Colonic mucosa (tissue), 4 donors: ENCODE measurements at regions not wholly inside any gene's neighbourhood (a gene's known extent, or its start where the extent isn't known, plus 50 kb on each side); places are given as distances from the start of the nearest gene placed in this dataset.

ENCODE experiments used
- DNase-seq: peaks from one replicate; pipeline ENCODE4 v3.0.0-alpha.2; 2020
- H3K27ac ChIP-seq: fragments of 200-600 bp; one replicate; pipeline ENCODE4 v1.8.0; 2021
- H3K27me3 ChIP-seq: fragments of 200-600 bp; one replicate; pipeline ENCODE4 v1.8.0; 2021
- H3K36me3 ChIP-seq: fragments of 200-600 bp; one replicate; pipeline ENCODE4 v1.8.0; 2021
- H3K4me1 ChIP-seq: fragments of 200-600 bp; one replicate; pipeline ENCODE4 v1.8.0; 2021; ENCODE audit warnings: mild to moderate bottlenecking
- H3K4me3 ChIP-seq: fragments of 200-600 bp; one replicate; pipeline ENCODE4 v1.8.0; 2021
- H3K9ac ChIP-seq, 2 donors: one replicate each; pipeline ENCODE4 v1.7.0; 2013; ENCODE audit warnings: control low read depth in 2 of 2, low read depth in 2 of 2, low read length in 2 of 2
- H3K9me3 ChIP-seq: fragments of 200-600 bp; one replicate; pipeline ENCODE4 v1.8.0; 2021
- intact Hi-C: fragments of 100-400 bp; cut with DNase I; formaldehyde crosslinking; loops from one replicate; pipeline ENCODE4 v1.14.1; 2022
- TF ChIP-seq, protein P1 (sequence below): fragments of 200-600 bp; IDR thresholded peaks from one replicate; pipeline ENCODE4 v1.8.0; 2022; ENCODE audit warnings: antibody characterized with exemption, mild to moderate bottlenecking
- donor health status: healthy.
- donor health status: DM: no; HTN: no; CAD: no.
- donor health status: DM: no; HTN: no; CAD: no.

DNA sequence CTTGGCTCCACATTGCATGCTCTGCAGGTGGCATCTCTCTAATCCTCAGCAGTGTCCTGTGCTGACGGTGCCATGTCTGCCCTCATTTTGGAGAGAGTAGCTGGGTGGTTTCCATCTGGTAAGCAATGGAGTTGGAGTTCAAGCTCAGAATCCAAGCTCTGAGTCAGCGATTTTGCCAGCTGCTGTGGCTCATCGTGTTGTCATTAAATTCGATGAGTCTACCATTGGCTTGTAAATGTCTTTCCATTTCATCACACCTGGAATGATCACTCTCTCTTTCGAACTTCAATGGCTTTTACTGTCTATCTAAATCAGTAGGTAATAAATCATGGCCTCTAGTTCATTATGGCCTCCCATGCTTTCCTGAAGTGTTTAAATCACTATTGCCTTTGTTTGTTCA is 378.5 kb upstream of the TSHZ2 start:
- Histone ChIP-seq H3K27ac (no peak overlapping the region), H3K4me3 (no peak overlapping the region), H3K9me3 (no peaks in the 10 kb centered on the region), H3K27me3 (no peaks in the 10 kb centered on the region), H3K36me3 (no peaks in the 10 kb centered on the region), H3K9ac (no peak overlapping the region), H3K4me1 (no peaks in the 10 kb centered on the region)
- DNase-seq = no peak
- TF ChIP-seq, protein P1, sequence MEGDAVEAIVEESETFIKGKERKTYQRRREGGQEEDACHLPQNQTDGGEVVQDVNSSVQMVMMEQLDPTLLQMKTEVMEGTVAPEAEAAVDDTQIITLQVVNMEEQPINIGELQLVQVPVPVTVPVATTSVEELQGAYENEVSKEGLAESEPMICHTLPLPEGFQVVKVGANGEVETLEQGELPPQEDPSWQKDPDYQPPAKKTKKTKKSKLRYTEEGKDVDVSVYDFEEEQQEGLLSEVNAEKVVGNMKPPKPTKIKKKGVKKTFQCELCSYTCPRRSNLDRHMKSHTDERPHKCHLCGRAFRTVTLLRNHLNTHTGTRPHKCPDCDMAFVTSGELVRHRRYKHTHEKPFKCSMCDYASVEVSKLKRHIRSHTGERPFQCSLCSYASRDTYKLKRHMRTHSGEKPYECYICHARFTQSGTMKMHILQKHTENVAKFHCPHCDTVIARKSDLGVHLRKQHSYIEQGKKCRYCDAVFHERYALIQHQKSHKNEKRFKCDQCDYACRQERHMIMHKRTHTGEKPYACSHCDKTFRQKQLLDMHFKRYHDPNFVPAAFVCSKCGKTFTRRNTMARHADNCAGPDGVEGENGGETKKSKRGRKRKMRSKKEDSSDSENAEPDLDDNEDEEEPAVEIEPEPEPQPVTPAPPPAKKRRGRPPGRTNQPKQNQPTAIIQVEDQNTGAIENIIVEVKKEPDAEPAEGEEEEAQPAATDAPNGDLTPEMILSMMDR = no peak
- intact Hi-C loops = no loop called here

DNA sequence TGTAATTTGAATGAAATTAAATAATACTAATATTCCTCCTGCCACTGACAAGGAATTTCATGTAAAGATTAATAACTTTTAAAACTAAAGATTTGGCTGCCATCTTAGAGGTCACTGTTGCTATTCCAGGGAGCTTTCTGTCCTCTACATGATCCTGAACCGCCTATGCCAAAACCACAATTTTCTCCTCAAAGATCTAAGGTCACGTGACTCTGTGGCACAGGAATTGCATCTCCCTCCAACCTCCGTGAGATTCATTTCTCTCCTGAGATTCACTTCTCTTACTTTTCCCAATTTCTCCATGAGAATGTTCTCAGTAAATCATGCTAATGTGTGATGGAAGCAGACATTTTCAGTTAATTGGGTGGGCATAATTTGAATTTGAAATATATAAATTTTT is 379.6 kb upstream of the TSHZ2 start:
- no peak for DNase-seq
- no peak overlapping the region for H3K4me3 ChIP-seq
- TF ChIP-seq, protein P1 = no peak
- H3K9ac ChIP-seq = no peak overlapping the region
- no peak overlapping the region for H3K27ac ChIP-seq
- no peaks in the 10 kb centered on the region for H3K36me3 ChIP-seq
- H3K27me3 ChIP-seq = no peaks in the 10 kb centered on the region
- intact Hi-C loops = no loop called here
- no peaks in the 10 kb centered on the region for H3K9me3 ChIP-seq
- no peaks in the 10 kb centered on the region for H3K4me1 ChIP-seq

- no peaks in the 10 kb centered on the region for H3K27me3 ChIP-seq
- TF ChIP-seq, protein P1 = no peak
- H3K4me3 ChIP-seq = no peak overlapping the region
- no peaks in the 10 kb centered on the region for H3K4me1 ChIP-seq
- DNase-seq = no peak
- H3K36me3 ChIP-seq = no peaks in the 10 kb centered on the region
- no peak overlapping the region for H3K9ac ChIP-seq
- intact Hi-C loops = no loop called here
- no peaks in the 10 kb centered on the region for H3K9me3 ChIP-seq
- no peak overlapping the region for H3K27ac ChIP-seq
Measured at GRCh38 chr20:52590100-52590499, 382.1 kb upstream of the TSHZ2 start.

DNA sequence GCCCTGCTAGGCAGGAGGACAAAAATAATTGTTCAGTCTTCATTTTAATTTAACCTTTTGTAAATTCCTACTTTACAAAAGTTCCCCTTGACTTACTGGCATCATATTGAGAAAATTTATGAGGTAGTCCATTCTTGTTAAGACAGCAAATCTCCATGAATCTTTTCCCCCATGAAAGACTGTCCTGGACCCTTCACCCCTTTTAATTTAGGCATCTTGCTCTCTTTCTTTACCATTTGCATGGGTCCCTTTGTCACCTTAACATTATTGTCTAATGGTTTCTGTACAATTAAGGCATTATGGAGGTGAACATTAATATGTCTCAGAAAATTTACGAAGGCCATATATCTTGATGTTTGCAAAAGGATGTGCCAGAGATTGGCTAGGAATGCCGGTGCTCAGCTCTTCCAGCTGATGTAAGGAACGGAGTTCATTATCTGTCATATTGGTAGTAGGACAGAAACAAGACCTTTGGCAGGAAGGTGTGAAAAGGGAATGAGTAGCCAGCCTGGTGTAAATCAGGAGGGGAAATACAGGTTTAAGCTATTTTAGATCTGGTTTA is 382.8 kb upstream of the TSHZ2 start:
- no peak for DNase-seq
- Histone ChIP-seq H3K9me3 (no peaks in the 10 kb centered on the region), H3K27ac (no peak overlapping the region), H3K4me3 (no peak overlapping the region), H3K36me3 (no peaks in the 10 kb centered on the region), H3K4me1 (no peaks in the 10 kb centered on the region), H3K9ac (no peak overlapping the region), H3K27me3 (no peaks in the 10 kb centered on the region)
- TF ChIP-seq, protein P1 = no peak
- intact Hi-C loops = no loop called here

- no peaks in the 10 kb centered on the region for H3K27me3 ChIP-seq
- intact Hi-C loops = no loop called here
- H3K27ac ChIP-seq = no peak overlapping the region
- H3K36me3 ChIP-seq = no peaks in the 10 kb centered on the region
- no peaks in the 10 kb centered on the region for H3K4me1 ChIP-seq
- no peaks in the 10 kb centered on the region for H3K9me3 ChIP-seq
- no peak overlapping the region for H3K9ac ChIP-seq
- TF ChIP-seq, protein P1 = no peak
- DNase-seq = no peak
- H3K4me3 ChIP-seq = no peak overlapping the region
Measured at GRCh38 chr20:52586660-52587059, 385.5 kb upstream of the TSHZ2 start.
